SK-N-SH treated with all-trans-retinoic acid at 6 μM for 48 hours (cell line): ENCODE measurements at regions not wholly inside any gene's neighbourhood (a gene's known extent, or its start where the extent isn't known, plus 50 kb on each side); places are given as distances from the start of the nearest gene placed in this dataset.

ENCODE experiments used
- ATAC-seq: fragments of 200-7000 bp; cut with Tn5 transposase; 3 replicates; pipeline ENCODE4 v1.9.1; 2020; ENCODE audit warnings: mild to moderate bottlenecking, moderate library complexity
- CREB5 ChIP-seq: fragments of 250-450 bp; sonication (Bioruptor Pico); IDR thresholded peaks from 2 replicates; pipeline ENCODE4 v1.5.1; 2020; ENCODE audit warnings: low read depth, mild to moderate bottlenecking, moderate library complexity
- CSDC2 ChIP-seq: fragments of 250-450 bp; sonication (Bioruptor Pico); IDR thresholded peaks from 2 replicates; pipeline ENCODE4 v1.5.0; 2020; ENCODE audit warnings: mild to moderate bottlenecking, moderate library complexity
- CSRNP3 ChIP-seq: fragments of 250-450 bp; sonication (Bioruptor Pico); IDR thresholded peaks from 2 replicates; pipeline ENCODE4 v1.5.1; 2021; ENCODE audit warnings: mild to moderate bottlenecking, moderate library complexity
- ESRRG ChIP-seq: fragments of 250-450 bp; sonication (Bioruptor Pico); IDR thresholded peaks from 2 replicates; pipeline ENCODE4 v1.6.1; 2021; ENCODE audit warnings: mild to moderate bottlenecking
- GLIS3 ChIP-seq: fragments of 250-450 bp; sonication (Bioruptor Pico); IDR thresholded peaks from 2 replicates; pipeline ENCODE4 v1.5.0; 2020; ENCODE audit warnings: mild to moderate bottlenecking, moderate library complexity
- ISL1 ChIP-seq: fragments of 250-450 bp; sonication (Bioruptor Pico); IDR thresholded peaks from 2 replicates; pipeline ENCODE4 v2.1.2; 2022; ENCODE audit warnings: mild to moderate bottlenecking, moderate library complexity
- OSR1 ChIP-seq: fragments of 250-450 bp; sonication (Bioruptor Pico); IDR thresholded peaks from 2 replicates; pipeline ENCODE4 v1.8.0; 2022; ENCODE audit warnings: moderate library complexity, mild to moderate bottlenecking, inconsistent platforms
- PATZ1 ChIP-seq: fragments of 250-450 bp; sonication (Bioruptor Pico); IDR thresholded peaks from 2 replicates; pipeline ENCODE4 v1.8.0; 2020; ENCODE audit warnings: mild to moderate bottlenecking, moderate library complexity, borderline replicate concordance
- PPARA ChIP-seq: fragments of 250-450 bp; sonication (Bioruptor Pico); IDR thresholded peaks from 2 replicates; pipeline ENCODE4 v1.5.0; 2020; ENCODE audit warnings: mild to moderate bottlenecking, borderline replicate concordance
- RARB ChIP-seq: fragments of 250-450 bp; sonication (Bioruptor Pico); IDR thresholded peaks from 2 replicates; pipeline ENCODE4 v1.8.0; 2021; ENCODE audit warnings: mild to moderate bottlenecking, moderate library complexity
- SNAI2 ChIP-seq: fragments of 250-450 bp; sonication (Bioruptor Pico); IDR thresholded peaks from 2 replicates; pipeline ENCODE4 v1.5.0; 2020; ENCODE audit warnings: mild to moderate bottlenecking, moderate library complexity
- TOX ChIP-seq: fragments of 250-450 bp; sonication (Bioruptor Pico); IDR thresholded peaks from 2 replicates; pipeline ENCODE4 v1.8.0; 2021; ENCODE audit warnings: mild to moderate bottlenecking, moderate library complexity, borderline replicate concordance
- TSHZ2 ChIP-seq: fragments of 250-450 bp; sonication (Bioruptor Pico); IDR thresholded peaks from 2 replicates; pipeline ENCODE4 v1.5.0; 2020; ENCODE audit warnings: mild to moderate bottlenecking, moderate library complexity
- ZC3H10 ChIP-seq: fragments of 250-450 bp; sonication (Bioruptor Pico); IDR thresholded peaks from 2 replicates; pipeline ENCODE4 v1.5.1; 2021; ENCODE audit warnings: mild to moderate bottlenecking, moderate library complexity
- ZFP3 ChIP-seq: fragments of 250-450 bp; sonication (Bioruptor Pico); IDR thresholded peaks from 2 replicates; pipeline ENCODE4 v1.5.0; 2020; ENCODE audit warnings: mild to moderate bottlenecking, moderate library complexity
- ZFP30 ChIP-seq: fragments of 450-650 bp; formaldehyde crosslinking; IDR thresholded peaks from 2 replicates; pipeline ENCODE4 v1.5.0; 2022; ENCODE audit warnings: mild to moderate bottlenecking, moderate library complexity
- ZNF565 ChIP-seq: fragments of 450-650 bp; formaldehyde crosslinking; conservative IDR thresholded peaks from 2 replicates; pipeline ENCODE4 v1.5.0; 2020; ENCODE audit warnings: low read depth, mild to moderate bottlenecking, moderate library complexity
- ZNF70 ChIP-seq: fragments of 450-650 bp; formaldehyde crosslinking; IDR thresholded peaks from 2 replicates; pipeline ENCODE4 v1.5.0; 2020; ENCODE audit warnings: mild to moderate bottlenecking, moderate library complexity
- ZNF8 ChIP-seq: fragments of 450-650 bp; formaldehyde crosslinking; IDR thresholded peaks from 2 replicates; pipeline ENCODE4 v1.5.0; 2020; ENCODE audit warnings: mild to moderate bottlenecking, moderate library complexity
- TF ChIP-seq, protein P1 (sequence below): fragments of 250-450 bp; sonication (Bioruptor Pico); IDR thresholded peaks from 2 replicates; pipeline ENCODE4 v1.8.0; 2021; ENCODE audit warnings: low read depth, mild to moderate bottlenecking, moderate library complexity, borderline replicate concordance

DNA sequence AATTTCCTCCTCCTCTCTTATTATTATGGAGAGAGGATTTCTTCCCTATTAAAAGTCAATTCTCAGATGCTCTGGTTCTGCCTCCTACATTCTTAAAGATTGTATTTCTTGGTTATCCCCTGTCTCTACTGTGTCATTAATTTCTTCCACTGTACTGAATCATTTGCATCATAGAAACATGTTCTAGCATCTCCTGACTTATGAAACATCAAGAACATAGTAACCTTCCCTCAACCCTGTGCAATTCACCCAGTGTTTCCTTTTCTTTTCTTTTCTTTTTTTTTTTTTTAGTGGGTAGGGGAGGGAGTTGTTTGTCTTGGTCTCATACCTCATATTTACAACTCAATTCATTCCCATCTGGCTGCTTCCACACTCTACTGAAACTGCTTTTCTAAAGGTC, 288.0 kb upstream of the PLET1 start:
- ATAC-seq: no peak
- no peak for TF ChIP-seq RARB (CRISPR knock-in tag)

DNA sequence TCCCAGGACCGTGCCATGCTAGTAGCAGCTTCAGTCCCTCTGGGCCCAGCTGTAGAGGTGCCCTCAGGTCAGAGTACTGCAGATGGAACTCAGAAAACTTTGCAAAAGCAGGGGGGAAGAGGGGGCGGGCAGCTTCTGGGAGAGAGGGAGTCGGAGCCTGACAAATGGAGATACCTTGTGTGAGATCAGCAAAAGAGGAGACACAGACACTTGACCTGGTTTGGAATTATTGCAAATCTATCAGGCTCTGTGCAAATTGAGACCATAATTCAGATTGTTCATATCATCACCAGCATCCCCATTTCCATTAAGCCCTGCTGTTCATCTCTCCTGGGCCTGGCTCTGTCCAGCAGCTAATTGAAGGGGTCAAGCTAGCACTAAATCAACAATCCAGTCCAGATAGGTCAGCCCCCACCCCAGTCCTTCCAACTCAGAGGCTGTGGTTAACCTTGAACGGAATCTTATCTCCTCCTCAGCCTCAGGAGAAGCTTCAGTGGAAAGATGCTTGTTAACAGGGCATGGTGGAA, 292.6 kb upstream of the PLET1 start:
- ATAC-seq: no peak
- TF ChIP-seq CSDC2 (CRISPR knock-in tag) (no peak), PATZ1 (CRISPR knock-in tag) (no peak), ZNF70 (no peak), GLIS3 (CRISPR knock-in tag) (no peak), ZNF565 (CRISPR knock-in tag) (no peak), ESRRG (CRISPR knock-in tag) (no peak), ZFP30 (no peak), CREB5 (no peak), PPARA (CRISPR knock-in tag) (no peak), SNAI2 (CRISPR knock-in tag) (no peak), RARB (CRISPR knock-in tag) (no peak), ZC3H10 (CRISPR knock-in tag) (no peak), ISL1 (CRISPR knock-in tag) (no peak), OSR1 (CRISPR knock-in tag) (no peak), ZFP3 (no peak), TOX (CRISPR knock-in tag) (no peak), TSHZ2 (no peak), CSRNP3 (CRISPR knock-in tag) (no peak), ZNF8 (CRISPR knock-in tag) (no peak)
- TF ChIP-seq, protein P1, sequence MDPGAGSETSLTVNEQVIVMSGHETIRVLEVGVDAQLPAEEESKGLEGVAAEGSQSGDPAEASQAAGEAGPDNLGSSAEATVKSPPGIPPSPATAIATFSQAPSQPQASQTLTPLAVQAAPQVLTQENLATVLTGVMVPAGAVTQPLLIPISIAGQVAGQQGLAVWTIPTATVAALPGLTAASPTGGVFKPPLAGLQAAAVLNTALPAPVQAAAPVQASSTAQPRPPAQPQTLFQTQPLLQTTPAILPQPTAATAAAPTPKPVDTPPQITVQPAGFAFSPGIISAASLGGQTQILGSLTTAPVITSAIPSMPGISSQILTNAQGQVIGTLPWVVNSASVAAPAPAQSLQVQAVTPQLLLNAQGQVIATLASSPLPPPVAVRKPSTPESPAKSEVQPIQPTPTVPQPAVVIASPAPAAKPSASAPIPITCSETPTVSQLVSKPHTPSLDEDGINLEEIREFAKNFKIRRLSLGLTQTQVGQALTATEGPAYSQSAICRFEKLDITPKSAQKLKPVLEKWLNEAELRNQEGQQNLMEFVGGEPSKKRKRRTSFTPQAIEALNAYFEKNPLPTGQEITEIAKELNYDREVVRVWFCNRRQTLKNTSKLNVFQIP: no peak

- no peak for TF ChIP-seq ESRRG (CRISPR knock-in tag)
- TF ChIP-seq PPARA (CRISPR knock-in tag): no peak
- TF ChIP-seq ZNF70: no peak
- TF ChIP-seq CSDC2 (CRISPR knock-in tag): no peak
- no peak for ATAC-seq
These were observed 293.9 kb upstream of the PLET1 start for GRCh38 chr11:112554586-112554985.
